Gastrocnemius medialis (tissue), 4 donors: ENCODE measurements at regions not wholly inside any gene's neighbourhood (a gene's known extent, or its start where the extent isn't known, plus 50 kb on each side); places are given as distances from the start of the nearest gene placed in this dataset.

Source experiments
- POLR2A ChIP-seq, 2 donors: fragments of 450-650 bp; IDR thresholded peaks; one replicate each; pipeline ENCODE4 v1.6.1; 2017; ENCODE audit warnings: antibody characterized with exemption in 2 of 2, mild to moderate bottlenecking in 2 of 2, moderate library complexity in 2 of 2
- TF ChIP-seq, protein P1 (sequence below), 5 experiments: fragments of 450-650 bp in 3 of 5; fragments of 200-600 bp in 2 of 5; sonication (generic) in 2 of 5; IDR thresholded peaks in 4 of 5; conservative IDR thresholded peaks in 1 of 5; 1 replicate in 4 of 5; 2 replicates in 1 of 5; pipeline ENCODE4 v1.5.1; 2016 to 2019; ENCODE audit warnings: antibody characterized with exemption in 5 of 5, mild to moderate bottlenecking in 3 of 5, moderate library complexity in 3 of 5

GRCh38 chr11:103532133-103532788 lies 423.0 kb downstream of the DYNC2H1 start:
- TF ChIP-seq, protein P1, sequence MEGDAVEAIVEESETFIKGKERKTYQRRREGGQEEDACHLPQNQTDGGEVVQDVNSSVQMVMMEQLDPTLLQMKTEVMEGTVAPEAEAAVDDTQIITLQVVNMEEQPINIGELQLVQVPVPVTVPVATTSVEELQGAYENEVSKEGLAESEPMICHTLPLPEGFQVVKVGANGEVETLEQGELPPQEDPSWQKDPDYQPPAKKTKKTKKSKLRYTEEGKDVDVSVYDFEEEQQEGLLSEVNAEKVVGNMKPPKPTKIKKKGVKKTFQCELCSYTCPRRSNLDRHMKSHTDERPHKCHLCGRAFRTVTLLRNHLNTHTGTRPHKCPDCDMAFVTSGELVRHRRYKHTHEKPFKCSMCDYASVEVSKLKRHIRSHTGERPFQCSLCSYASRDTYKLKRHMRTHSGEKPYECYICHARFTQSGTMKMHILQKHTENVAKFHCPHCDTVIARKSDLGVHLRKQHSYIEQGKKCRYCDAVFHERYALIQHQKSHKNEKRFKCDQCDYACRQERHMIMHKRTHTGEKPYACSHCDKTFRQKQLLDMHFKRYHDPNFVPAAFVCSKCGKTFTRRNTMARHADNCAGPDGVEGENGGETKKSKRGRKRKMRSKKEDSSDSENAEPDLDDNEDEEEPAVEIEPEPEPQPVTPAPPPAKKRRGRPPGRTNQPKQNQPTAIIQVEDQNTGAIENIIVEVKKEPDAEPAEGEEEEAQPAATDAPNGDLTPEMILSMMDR (IDR thresholded peaks at IDR 0.05 in 4 of 5, conservative IDR thresholded peaks at IDR 0.05 in 1 of 5) = no peak
- no peak for TF ChIP-seq POLR2A (IDR thresholded peaks at IDR 0.05)
